HG03460 (cell line): ENCODE measurements at regions not wholly inside any gene's neighbourhood (a gene's known extent, or its start where the extent isn't known, plus 50 kb on each side); places are given as distances from the start of the nearest gene placed in this dataset.
A peak's percentile ranks its signal among the peaks of the same experiment; 100 is the strongest.
"Not testable (repeated sequence)": the region's sequence is repeated elsewhere in the genome, so short reads cannot be mapped to it uniquely, and the experiment has no call there.

Source experiments
- ATAC-seq: cut with Tn5 transposase; IDR thresholded peaks from one replicate; pipeline ENCODE4 v1.9.1; 2021; ENCODE audit not compliant: unreplicated experiment

DNA sequence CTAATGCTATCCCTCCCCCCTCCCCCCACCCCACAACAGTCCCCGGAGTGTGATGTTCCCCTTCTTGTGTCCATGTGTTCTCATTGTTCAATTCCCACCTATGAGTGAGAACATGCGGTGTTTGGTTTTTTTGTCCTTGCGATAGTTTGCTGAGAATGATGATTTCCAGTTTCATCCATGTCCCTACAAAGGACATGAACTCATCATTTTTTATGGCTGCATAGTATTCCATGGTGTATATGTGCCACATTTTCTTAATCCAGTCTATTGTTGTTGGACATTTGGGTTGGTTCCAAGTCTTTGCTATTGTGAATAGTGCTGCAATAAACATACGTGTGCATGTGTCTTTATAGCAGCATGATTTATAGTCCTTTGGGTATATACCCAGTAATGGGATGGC is 133.7 kb upstream of the ANK3 start:
- ATAC-seq: not testable (repeated sequence)

DNA sequence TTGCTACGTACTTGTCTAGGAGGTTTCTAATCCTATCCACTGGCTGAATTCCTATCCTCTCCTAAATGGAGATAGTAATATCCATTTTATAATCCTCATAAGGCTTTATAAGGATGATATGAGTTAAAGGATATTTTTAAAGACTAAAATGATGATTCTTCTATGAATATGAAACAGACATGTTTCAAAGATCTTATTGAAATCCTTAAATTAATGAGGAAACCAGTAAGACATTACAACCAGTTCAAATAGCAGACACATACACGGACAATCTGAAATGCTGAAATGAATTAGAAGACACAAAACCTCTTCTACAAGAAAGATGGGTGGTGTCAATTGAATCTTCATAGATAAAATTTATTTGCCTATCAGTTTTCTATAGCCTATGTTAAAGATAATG is 132.9 kb upstream of the ANK3 start:
- no peak for ATAC-seq

DNA sequence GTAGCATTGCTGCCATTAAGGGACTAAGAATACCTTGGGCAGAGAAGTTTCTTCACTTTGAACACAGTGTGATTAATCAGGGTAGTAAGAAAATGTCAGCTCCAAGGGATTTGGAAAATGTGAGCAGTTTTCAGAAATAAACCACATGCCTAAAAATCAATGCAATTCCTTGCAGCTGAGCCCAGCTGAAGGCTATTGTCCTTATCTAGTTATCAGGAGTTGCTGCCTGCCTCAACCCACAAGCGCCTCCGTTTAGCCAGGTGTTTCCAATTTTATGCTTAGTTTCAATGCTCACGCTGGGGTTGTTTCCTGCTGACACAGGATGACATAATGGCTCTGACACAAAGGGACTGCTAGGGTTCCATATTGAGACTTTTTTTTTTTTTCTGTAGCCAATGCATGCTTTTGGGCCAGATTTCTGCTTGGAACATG is 132.3 kb upstream of the ANK3 start:
- ATAC-seq: no peak

DNA sequence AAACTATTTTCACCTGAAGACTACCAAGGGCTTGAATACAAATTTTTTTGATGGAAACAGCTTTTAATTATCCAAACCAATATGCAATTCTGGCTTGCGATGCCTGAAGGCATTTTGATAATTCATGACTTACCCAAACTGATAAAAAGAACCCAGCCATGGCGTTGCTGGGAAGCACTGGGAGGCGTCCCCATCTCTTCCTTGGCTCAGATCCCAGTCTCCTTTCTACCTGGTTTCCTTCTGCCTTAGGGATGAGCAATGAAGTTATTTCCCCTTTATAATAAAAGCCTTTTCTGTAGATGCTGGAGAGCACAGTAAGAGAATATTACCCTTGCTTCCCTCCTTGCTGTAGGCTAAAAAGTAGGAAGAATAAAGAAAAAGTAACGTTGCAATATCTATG is 129.1 kb upstream of the ANK3 start:
- no peak for ATAC-seq

DNA sequence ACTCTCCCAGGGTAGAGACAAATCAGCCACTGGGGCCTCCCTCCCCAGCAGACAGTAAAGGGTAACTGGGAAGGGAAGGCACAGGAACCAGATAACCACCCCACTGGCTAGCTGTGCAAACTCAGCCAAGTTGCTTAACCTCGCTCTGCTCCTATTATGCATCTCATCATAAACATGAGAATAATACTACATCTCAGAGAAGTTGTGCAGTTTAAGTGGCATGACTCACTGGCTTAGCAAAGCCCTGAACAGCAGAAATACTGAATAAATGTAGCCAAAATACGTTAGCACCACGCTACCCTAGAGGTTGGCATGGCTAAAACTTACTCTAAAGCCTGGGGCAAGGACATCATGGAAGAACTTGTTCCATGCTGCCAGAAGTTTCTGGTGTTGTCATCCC is 128.1 kb upstream of the ANK3 start:
- ATAC-seq: no peak

DNA sequence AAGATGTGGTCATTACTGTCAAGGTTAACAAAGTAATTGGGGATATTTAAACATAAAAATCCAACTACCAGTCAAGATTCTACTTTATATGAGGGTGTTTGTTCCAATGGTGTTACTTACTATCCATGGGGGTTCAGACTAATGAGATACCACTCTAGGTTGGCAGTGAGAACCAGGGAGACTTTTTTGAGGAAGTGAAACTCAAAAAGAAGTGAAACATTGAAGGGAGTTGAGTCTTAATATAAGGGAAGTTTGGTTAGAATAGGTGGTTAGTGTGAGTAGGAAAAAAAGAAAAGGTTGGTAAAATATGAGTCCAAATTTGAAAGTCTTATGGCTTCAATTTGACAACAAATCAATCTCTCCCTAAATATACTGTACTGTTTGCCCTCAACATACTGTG is 123.6 kb upstream of the ANK3 start:
- peak; percentile 73 for ATAC-seq

DNA sequence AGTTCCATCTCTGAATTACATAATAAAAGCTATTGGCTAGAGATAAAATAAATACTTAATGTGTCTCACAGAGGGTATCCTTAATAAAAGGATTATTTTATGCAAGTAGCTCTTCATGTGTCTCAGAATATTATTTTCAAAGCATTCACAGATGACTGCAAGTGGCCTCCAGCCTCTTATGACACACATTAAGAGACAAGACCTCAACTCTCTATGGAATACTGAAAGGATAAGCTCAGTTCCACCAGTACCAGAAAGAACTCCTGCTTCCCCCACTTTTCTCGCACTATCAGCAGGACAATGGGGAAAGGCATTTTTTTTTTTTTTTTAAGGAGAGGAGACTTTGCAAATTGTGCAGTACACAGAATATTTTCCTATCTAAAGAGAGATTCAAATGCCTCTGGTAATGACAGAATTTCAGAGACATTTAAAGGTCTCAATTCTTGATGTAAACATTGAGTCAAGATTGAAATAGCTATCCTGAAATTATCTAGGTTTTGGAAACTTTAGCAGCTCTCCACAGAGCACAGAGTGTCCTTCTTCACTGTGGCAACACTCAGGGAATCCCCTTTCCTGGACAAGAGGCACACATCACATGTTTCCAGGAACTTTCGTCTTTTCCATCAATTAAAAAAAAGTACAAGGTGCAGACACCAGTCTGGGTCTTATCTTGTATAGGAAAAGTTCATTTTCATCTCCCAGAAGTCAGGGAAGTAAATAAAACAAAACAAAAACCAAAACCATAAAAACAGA is 122.0 kb upstream of the ANK3 start:
- no peak for ATAC-seq

DNA sequence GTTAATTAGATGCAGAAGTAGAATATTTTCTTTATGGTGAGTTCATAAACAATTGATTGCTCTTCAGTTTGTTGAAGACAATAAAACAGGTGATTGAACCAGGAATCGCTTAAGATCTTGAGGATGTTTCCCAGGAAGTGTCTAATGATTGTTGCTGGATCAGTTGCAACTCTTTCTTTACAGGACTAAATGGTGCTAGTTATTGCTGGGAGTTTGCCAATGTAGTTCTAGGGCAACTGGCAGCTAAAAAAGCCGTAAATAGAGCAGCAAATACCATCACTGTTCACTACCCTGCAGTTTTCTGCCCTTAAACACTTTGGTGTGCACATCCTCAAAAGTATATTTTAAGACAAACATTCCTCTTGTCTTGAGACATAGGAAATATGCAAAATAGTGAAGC is 119.2 kb upstream of the ANK3 start:
- no peak for ATAC-seq

DNA sequence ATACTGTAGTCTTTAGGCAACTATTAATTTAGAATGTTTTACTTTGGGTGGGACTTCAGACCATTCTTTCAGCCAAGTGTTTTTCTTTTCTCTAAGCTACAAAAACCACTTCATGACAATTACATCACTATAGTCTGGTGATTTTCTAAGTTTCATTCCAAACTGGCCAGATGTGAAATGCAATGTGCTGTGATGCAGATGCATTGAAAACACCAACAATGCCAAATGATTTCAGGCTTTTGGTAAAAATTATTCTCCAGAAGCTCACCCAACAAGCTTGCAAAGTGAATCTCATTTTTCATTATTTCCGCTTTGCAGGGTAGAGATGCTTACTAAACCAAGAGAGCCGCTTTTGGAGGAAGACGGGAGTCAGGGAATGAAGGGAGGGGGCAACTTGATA is 118.4 kb upstream of the ANK3 start:
- no peak for ATAC-seq

DNA sequence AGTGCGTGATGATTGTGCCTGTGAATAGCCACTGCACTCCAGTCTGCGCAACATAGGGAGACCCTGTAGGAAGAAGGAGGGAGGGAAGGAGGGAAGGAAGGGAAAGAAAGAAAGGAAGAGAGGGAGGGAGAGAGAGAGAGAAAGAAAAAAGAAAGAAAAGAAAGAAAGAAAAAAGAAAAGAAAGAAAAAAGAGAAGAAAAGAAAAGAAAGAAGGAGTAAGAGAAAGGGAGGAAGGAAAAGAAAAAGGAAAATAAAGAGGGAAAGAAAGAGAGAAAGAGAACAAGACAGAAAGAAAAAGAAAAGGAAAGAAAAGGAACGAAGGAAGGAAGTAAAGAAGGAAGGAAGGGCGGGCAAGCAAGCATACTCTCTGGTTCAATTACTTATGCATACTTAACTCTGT is 112.9 kb upstream of the ANK3 start:
- no peak for ATAC-seq

DNA sequence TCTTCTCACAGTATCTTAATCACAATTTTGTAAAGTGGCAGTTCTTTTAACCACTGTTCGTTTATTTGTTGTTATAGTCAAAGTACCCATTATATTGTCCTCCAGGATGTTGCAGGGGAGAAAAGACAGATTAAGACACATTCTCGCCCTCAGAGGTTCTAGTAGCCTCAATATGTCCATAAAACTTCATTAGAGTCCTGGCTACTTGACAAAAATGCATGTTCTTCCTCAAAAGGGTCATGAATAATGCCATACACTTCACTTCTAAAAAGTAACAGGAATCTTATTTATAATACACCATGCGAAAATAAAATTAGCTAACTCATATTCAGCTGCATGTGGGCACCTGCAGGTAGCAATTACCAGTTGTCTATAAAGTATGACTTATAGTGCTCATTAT is 109.3 kb upstream of the ANK3 start:
- no peak for ATAC-seq

DNA sequence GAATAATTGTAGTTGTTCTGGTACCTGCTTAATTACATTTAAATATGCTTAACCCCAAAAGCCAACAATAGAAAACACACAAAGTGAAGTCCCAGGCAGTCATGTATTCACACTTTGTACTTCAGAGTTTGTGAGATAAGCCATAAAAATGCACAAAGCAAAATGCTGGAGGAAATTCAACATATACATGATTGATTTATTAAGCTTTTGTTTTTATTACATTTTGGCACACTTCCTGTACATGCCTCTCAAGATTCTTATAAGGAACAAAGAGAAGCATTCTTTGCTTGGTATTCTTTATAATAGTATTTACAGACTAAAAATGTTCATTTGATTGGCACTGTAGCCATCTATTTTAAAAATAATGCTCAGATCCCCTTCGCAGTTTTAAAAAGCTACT is 107.7 kb upstream of the ANK3 start:
- no peak for ATAC-seq

DNA sequence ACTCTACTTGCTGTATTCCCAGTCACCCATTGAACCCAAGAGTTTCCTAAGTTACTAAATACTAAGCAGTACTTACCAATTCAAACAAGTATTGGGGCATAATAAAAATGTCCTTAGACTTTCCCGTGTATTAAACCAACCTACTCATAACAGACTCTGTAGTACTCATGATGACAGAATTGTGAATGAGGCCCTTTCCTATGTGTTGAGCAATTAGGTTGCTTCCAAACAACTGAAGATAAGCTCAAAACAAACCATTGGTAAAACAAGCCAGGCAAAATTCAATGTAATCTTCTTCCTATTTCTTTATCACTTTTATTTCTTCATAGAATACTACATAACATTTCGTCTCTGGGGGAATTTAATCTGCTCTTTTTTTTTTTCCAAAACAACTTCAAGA is 106.5 kb upstream of the ANK3 start:
- no peak for ATAC-seq

DNA sequence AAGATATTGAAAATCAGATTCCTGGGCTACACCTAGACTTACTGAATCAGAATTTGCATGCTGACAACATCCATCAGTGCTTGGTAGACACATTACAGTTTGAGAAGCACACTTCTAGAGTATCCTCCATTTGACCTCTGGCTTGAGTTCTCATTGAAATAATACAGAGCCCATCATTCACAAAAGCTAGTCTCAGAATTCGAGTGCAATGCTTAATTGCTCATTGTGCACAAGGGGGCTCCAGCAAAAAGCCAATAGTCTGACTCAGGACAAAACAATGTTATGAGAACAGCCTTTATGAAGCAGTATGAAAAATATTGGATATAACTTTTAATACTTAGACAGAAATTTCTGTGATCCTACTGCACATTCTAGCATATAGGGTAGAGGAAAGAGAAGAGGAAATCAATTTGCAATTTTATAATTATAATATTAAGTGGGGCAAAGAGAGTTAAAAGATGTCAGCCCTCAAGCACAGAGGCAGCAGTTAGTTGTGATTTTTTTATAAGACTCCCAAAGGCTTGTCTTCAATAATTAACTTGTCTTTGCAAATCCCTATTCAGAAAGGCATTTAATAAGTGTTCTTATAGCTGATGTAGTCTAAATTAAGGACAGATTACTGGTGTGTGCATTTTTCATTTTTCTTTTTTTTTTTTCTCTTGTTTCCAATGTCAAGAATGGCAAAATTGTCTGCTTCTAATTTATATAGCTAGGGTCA is 105.8 kb upstream of the ANK3 start:
- no peak for ATAC-seq

DNA sequence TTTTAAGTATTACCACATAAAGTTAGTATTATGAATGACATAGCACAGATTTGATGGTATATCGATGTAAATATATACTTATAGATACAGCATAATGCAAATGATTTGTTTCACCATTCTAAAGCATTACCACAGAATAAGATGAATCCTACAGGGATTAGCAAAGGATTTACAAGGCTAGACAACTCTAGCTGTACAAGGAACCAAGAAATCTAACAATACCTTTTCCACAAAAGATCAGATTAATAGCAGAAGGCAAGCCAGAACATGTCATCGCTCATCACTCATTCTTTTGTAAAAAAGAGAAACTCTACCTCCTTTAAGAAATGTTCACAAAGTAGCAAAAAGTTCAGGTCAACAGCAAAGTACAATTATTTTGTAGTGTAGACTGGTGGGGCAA is 105.1 kb upstream of the ANK3 start:
- ATAC-seq: no peak

DNA sequence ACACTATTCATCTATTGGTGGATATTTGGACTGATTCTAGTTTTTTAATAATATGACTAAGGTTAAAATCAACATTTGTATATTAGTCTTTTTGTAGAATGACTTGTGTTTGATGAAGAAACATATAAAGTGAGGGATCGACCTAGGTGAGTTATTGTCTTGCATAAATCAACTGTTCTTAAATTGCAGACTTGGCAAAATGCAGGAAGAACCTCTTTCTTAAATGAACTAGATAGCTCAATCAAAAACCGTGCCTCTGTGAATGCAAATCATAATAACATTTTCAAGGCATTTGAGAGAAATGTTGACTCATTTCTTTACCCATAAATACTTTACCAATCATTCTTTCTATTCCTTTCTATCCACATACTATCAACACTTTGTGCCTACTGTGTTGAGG is 101.5 kb upstream of the ANK3 start:
- ATAC-seq: no peak

DNA sequence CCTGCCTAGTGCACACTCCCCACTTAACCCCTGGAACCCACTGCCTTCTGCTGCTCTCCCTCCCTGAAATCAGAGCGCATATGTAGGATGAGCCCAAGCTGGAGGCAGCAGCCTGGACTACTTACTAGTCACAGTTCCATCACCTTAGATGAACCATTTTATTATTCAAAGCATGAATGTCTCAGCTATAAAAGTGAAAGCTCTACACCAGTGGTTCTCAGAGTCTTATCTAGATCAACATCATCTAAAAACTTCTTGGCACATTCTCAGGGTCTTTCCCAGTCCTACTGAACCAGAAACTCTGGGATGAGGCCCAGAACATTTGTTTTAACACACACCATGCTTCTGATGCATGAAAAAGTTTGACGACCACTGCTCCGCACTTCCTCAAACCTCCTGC is 100.3 kb upstream of the ANK3 start:
- no peak for ATAC-seq

DNA sequence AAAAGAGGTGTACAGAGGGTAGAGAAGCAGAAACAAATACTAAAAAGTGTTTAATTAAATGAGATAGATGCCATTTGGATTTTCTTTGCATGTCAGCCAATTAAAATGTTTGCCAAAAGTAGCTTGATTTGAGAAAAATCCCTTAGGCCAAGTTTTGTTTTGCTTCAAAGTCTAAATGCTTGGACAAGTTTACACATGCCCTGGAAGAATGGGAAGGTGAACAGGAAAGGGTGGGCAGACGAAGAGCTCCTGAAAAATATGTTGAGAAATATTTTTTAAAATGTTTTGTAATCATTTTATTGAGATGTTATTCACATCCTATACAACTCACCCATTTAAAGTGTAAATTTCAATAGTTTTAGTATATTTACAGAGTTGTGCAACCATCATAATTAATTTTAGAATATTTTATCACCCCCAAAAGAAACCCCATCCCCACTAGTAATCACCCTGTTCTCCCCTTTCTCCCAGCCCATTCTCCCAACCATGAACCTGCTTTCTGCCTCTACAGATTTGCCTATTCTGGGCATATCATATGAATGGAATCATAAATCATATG is 98.5 kb upstream of the ANK3 start:
- ATAC-seq: no peak

DNA sequence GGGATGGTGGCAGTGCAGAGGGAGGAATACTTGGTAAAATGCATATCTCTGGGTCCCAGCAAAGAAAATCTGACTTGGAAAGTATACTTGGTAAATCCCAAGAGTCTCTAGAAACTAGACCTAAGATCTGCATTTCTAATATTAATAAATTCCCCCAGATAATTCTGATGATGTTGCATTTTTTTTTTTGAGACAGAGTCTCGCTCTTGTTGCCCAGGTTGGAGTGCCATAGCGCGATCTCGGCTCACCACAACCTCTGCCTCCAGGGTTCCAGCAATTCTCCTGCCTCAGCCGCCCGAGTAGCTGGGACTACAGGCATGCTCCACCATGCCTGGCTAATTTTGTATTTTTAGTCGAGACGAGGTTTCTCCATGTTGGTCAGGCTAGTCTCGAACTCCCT is 97.9 kb upstream of the ANK3 start:
- ATAC-seq: no peak

DNA sequence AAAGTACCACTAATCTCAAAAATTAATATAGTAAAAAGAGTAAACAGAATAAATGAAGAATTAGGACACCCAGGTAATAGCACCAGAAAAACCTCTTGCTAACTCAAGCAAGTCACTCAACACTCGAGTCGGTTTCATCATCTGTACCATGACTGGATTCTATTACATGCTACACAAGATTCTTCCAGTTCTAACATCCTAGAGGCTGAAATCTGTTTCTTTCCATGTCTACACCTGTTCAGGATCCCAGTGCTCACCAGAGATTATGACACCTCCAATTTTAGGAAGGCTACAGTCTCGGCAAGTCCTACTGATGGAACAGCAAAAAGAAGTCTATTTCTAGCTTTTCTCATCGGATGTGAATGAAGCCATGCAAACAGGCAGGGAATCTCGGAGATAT is 95.3 kb upstream of the ANK3 start:
- ATAC-seq: no peak

DNA sequence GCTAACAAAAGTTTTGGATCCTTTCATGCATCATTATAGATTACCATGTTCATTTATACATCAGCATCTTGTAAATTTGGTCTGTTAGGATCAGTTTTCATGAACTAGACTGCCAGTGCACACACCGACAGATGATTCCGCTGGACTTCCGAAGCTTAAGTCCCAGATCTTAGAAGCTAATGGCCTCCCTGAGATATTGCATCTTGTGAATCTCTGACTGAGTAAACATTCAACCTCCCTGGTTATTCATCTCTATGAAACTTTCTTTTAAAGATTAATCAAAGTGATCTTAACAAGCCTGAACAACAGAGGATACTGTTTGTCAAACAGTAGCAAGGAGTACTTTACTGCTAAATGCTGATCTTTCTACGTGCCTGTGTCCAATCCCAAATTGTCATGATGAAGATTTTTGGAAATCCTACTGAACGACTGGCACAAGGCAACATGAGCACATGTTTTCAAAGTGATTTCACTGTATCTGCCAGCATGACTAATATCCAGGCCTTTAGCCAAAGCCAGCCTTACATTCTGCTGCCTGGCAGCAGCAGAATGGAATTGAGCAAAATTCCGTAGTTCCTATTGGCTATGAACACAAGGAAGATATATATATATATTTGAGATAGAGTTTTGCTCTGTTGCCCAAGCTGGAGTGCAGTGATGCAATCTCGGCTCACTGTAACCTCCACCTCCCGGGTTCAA is 91.3 kb upstream of the ANK3 start:
- no peak for ATAC-seq
